Glutamatergic neuron (in vitro differentiated cells): ENCODE measurements at regions not wholly inside any gene's neighbourhood (a gene's known extent, or its start where the extent isn't known, plus 50 kb on each side); places are given as distances from the start of the nearest gene placed in this dataset.

ENCODE experiments used
- DNase-seq: peaks from one replicate; pipeline ENCODE4 v3.0.0; 2022
- H3K27ac Mint-ChIP-seq: one replicate; pipeline ENCODE4 v1.8.0; 2020; ENCODE audit warnings: mild to moderate bottlenecking, mixed read lengths, inconsistent platforms; ENCODE audit not compliant: unreplicated experiment
- H3K27me3 Mint-ChIP-seq: one replicate; pipeline ENCODE4 v1.8.0; 2020; ENCODE audit warnings: mild to moderate bottlenecking, moderate library complexity, mixed read lengths, inconsistent platforms; ENCODE audit not compliant: unreplicated experiment
- H3K36me3 Mint-ChIP-seq: one replicate; pipeline ENCODE4 v1.8.0; 2020; ENCODE audit warnings: mild to moderate bottlenecking, mixed read lengths, inconsistent platforms; ENCODE audit not compliant: unreplicated experiment
- H3K4me1 Mint-ChIP-seq: one replicate; pipeline ENCODE4 v1.8.0; 2020; ENCODE audit warnings: mild to moderate bottlenecking, low read depth, mixed read lengths, inconsistent platforms; ENCODE audit not compliant: unreplicated experiment
- H3K4me3 Mint-ChIP-seq: one replicate; pipeline ENCODE4 v1.8.0; 2020; ENCODE audit warnings: mild to moderate bottlenecking, mixed read lengths, inconsistent platforms; ENCODE audit not compliant: unreplicated experiment
- H3K9me3 Mint-ChIP-seq: one replicate; pipeline ENCODE4 v1.8.0; 2020; ENCODE audit warnings: mild to moderate bottlenecking, moderate library complexity, mixed read lengths, inconsistent platforms; ENCODE audit not compliant: unreplicated experiment
- TF ChIP-seq, protein P1 (sequence below): fragments of 200-600 bp; sonication (generic); IDR thresholded peaks from one replicate; pipeline ENCODE4 v1.5.0; 2021; ENCODE audit not compliant: partially characterized antibody, unreplicated experiment

DNA sequence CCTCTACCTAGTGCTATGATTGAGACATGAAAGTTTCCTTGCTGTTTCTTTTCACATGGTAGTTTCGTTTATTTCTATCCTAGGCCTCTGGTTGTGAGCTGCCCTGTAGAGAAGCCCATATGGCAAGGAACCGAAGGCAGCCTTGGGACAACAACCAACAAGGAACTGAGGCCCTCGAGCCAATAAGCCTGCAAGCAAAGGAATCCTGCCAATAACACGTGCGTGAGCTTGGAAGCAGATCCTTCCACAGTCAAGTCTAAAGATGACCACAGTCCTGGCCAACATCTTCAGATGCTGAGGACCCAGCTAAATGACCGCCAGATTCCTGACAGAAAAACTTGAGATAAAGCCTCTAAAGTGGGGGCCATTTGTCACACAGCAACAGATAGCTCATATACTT, 100.4 kb upstream of the FAM9B start:
- Mint-ChIP-seq H3K27ac (no peak overlapping the region), H3K9me3 (peaks cover 4% of the 10 kb centered on the region), H3K27me3 (no peaks in the 10 kb centered on the region), H3K36me3 (no peaks in the 10 kb centered on the region), H3K4me3 (no peak overlapping the region), H3K4me1 (peaks cover 8% of the 10 kb centered on the region)
- DNase-seq: no peak
- TF ChIP-seq, protein P1, sequence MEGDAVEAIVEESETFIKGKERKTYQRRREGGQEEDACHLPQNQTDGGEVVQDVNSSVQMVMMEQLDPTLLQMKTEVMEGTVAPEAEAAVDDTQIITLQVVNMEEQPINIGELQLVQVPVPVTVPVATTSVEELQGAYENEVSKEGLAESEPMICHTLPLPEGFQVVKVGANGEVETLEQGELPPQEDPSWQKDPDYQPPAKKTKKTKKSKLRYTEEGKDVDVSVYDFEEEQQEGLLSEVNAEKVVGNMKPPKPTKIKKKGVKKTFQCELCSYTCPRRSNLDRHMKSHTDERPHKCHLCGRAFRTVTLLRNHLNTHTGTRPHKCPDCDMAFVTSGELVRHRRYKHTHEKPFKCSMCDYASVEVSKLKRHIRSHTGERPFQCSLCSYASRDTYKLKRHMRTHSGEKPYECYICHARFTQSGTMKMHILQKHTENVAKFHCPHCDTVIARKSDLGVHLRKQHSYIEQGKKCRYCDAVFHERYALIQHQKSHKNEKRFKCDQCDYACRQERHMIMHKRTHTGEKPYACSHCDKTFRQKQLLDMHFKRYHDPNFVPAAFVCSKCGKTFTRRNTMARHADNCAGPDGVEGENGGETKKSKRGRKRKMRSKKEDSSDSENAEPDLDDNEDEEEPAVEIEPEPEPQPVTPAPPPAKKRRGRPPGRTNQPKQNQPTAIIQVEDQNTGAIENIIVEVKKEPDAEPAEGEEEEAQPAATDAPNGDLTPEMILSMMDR: no peak

DNA sequence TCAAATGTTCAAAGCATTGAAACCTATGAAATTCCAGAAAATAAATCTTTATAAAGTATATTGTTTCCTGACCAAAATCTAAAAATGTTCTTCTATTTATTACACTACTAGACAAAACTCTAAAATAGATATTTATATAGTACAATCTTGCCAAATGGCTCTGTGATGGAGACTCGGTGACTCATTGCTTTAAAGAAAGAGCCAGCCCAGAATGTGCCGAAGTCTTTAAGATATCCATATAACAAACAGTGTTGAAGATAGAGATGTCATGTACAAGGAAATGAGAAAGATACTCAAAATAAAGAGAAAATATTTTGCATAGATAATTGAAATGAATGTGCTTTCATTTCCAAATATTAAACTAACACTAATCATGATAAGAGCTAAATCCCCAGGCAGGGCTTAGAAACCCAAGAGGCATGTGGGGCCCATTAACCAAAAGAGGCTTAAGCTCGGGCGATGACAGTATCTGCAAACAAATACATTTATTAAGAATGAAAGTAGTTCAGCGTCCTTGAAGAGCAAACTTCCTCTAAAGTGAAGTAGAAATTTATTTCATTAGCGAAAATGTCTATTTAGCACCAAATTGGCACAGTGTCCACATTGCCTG, 102.1 kb upstream of the FAM9B start:
- Mint-ChIP-seq H3K9me3 (peaks cover 2% of the 10 kb centered on the region), H3K27ac (no peak overlapping the region), H3K36me3 (no peaks in the 10 kb centered on the region), H3K27me3 (no peaks in the 10 kb centered on the region), H3K4me1 (peaks cover 8% of the 10 kb centered on the region), H3K4me3 (no peak overlapping the region)
- DNase-seq: no peak
- TF ChIP-seq, protein P1: no peak

DNA sequence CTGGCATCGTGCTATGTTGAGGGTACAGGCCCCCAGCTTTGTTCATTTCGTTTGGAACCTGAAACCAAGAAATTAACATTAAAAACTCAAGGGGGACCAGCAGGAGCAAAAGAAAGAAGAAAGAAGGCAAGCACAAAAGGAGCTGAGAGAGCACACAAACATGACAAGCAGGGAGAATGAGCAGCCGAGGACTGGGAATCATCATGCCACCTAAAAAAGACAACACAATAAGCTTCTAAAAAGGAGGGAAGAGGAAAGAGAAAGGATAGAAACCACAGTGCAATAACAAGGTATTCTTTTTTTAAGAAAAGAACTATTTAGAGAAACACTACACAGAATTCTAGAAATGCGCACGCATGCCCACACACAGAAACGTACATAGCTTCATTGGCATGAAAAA, 103.2 kb upstream of the FAM9B start:
- Mint-ChIP-seq H3K27me3 (no peaks in the 10 kb centered on the region), H3K27ac (no peak overlapping the region), H3K4me1 (peaks cover 5% of the 10 kb centered on the region), H3K9me3 (peaks cover 2% of the 10 kb centered on the region), H3K4me3 (no peak overlapping the region), H3K36me3 (no peaks in the 10 kb centered on the region)
- no peak for DNase-seq
- TF ChIP-seq, protein P1: no peak

DNA sequence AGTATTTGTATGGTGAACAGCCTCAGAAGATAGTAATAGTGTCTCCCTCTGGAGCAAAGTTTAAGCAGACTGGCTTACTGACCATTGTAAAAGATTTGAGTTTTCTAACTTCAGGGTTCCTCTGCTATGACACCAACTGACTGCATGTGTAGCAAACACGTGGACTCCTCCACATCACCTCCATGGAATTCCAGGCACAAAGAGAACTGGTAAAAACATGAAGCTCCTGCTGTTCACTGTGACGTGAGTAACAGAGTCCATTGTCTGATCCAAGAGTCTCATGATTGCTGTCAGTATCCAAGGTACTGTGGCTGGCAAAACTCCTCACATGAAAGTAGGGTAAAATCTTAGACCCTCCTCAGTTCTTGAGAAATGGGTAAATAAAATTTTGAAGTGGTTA, 107.6 kb upstream of the FAM9B start:
- H3K9me3 Mint-ChIP-seq: peaks cover 2% of the 10 kb centered on the region
- H3K4me3 Mint-ChIP-seq: no peak overlapping the region
- no peaks in the 10 kb centered on the region for H3K36me3 Mint-ChIP-seq
- no peaks in the 10 kb centered on the region for H3K27me3 Mint-ChIP-seq
- H3K27ac Mint-ChIP-seq: no peak overlapping the region
- TF ChIP-seq, protein P1: no peak
- no peaks in the 10 kb centered on the region for H3K4me1 Mint-ChIP-seq
- no peak for DNase-seq

DNA sequence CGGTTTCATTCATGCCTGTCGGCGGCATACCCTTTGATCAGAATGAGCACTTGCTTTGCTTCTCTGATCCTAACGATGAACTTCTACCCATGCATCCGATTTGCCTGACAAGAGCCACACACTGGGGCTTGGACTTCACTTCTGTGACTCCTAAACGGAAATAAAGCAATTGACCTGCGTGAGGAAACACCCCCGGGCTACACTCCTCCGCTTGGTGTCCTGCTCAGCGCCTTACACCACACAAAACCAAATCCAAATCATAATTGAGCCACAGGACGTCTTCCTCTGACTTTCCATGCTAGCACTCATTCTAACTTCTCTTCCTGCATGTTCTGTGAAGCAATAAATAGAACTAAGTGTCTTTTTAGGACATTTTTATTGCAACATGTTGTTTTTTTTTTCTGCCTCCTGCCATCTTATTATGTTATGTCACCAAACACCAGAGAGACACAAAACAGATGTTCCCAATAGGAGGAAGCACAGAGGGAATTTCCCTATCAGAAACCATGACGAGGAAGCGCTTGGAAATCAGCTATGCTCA, 110.8 kb upstream of the FAM9B start:
- no peaks in the 10 kb centered on the region for H3K9me3 Mint-ChIP-seq
- no peak for DNase-seq
- TF ChIP-seq, protein P1: no peak
- no peak overlapping the region for H3K27ac Mint-ChIP-seq
- H3K27me3 Mint-ChIP-seq: no peaks in the 10 kb centered on the region
- H3K4me1 Mint-ChIP-seq: no peaks in the 10 kb centered on the region
- no peak overlapping the region for H3K4me3 Mint-ChIP-seq
- no peaks in the 10 kb centered on the region for H3K36me3 Mint-ChIP-seq
